GM04504 (cell line): ENCODE measurements at regions not wholly inside any gene's neighbourhood (a gene's known extent, or its start where the extent isn't known, plus 50 kb on each side); places are given as distances from the start of the nearest gene placed in this dataset.

Experiments
- DNase-seq: peaks from one replicate; pipeline ENCODE4 v3.0.0-alpha.2; 2012; ENCODE audit warnings: low read depth

- DNase-seq = no peak
Observed at GRCh38 chr13:76210262-76210661, 574.1 kb downstream of the LMO7 start.

DNA sequence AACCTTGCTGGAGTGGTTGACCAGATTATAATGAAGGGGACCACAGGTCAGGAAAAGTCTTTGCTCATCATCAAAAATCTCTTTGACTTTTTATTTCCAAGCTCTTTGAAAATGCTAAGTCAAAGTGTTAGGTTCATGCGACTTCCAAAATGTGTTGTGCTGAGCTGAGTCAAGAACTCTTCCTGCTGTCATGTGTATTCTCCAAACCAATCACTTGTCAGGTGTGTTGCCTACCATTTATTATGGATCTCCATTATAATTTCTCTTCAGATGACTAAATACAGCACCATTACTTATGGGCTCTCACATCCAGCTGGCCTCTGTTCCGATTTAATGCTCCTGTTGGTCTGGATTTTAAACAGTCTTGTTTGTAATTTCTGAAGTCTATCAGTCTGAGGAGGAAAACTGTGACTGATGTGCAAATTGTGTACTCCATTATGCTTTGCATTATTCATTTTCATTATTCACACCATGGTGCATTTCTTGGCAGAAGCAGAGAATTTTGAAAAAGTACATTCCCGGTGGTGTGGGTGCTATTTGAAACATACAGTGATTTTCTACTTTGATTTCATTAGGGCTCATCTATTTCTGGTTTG, 562.5 kb downstream of the LMO7 start:
- no peak for DNase-seq

DNA sequence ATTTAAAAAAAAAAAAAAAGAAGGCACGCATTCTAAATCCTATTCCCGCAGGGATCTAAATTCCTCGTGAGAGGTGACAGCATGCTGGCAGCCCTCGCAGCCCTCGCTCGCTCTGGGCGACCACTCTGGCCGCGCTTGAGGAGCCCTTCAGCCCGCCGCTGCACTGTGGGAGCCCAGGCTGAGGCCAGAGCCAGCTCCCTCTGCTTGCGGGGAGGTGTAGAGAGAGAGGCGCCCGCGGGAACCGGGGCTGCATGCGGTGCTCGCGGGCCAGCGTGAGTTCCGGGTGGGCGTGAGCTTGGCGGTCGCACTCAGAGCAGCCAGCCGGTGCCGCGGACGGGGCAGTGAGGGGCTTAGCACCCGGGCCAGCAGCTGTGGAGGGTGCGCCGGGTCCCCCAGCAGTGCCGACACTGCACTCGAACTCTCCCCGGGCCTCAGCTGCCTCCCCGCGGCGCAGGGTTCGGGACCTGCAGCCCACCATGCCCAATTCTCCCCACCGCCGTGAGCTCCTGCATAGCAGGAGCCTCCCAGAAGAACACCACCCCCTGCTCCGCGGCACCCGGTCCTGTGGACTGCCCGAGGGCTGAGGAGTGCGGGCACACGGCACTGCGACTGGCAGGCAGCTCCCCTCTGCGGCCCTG, 553.9 kb downstream of the LMO7 start:
- DNase-seq = no peak

- no peak for DNase-seq
Observed at GRCh38 chr13:76175961-76176725, 540.0 kb downstream of the LMO7 start.

DNA sequence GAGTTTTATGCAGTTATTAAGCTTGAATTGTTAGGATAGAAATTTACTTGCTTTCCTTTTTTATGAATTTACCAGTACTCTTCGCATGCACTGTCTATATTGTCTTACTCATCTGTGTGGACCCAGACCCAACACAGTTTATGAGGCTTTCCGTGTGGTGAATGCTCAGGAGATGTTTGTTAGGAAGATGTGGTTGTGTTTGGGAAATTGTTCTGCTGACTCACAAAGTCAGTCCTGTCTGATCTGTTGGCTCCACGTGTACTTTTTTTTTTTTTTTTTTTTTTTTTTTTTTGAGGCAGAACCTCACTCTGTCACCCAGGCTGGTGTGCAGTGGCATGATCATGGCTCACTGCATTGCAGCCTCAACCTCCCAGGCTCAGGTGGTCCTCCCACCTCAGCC, 532.5 kb downstream of the LMO7 start:
- DNase-seq = no peak

DNA sequence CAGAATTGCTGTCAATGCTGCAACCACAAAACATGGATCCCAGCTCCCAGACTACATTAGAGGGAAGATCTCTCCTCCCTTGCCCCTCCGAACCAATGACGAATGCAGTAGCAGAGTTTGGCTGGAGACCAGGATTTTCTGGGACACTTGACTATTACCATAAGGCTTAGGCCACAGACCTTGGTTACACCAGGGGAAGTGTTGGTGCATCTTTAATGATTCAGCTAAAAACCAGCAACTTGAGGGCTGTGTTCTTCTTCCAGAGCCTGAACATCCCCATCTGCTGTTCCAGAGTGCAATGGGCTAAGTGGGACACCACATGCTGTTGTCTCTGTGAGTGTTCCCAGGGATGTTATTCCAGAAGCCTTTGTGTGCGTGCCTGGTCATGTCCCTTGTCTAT, 528.2 kb downstream of the LMO7 start:
- no peak for DNase-seq

DNA sequence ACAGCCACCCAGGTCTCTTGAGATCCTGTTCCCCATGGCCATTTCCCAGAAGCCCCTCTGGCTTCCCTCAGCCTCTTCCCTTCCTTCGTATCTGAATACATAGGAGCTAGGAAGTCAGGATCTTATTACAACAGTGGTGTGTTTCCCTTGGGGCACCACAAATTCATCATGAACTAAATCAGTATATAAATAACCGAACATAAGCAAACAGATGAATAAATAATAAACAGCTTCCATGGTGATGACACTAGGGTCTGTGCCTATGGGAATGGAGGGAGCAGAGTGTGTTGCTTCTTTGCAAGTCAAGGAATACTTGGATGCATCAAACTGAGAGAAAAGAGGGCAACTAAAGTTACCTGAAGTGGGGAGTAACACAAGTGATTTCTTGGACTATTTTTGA, 527.6 kb downstream of the LMO7 start:
- no peak for DNase-seq

GRCh38 chr13:76160961-76161925, 525.1 kb downstream of the LMO7 start:
- DNase-seq = no peak

DNA sequence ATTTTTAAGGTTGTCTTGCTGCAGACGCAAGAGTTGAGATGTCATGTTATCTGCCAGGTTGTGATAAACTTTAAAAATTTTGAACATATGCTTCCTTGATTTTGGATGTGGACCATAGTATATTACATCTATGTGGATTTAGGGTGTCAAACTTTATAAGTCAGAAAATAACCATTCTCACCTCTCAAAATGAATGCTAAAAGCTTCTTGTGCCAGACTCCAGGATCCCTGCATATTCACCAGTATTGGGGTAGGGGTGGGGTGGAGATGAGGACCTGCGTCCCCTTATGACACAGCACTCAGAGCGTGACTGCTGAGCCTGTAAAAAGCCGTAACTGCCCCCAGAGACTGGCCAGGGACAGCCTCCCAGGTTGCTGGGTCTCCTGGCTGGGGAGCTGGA, 524.4 kb downstream of the LMO7 start:
- no peak for DNase-seq

GRCh38 chr13:76157926-76158325, 521.8 kb downstream of the LMO7 start:
- no peak for DNase-seq

DNA sequence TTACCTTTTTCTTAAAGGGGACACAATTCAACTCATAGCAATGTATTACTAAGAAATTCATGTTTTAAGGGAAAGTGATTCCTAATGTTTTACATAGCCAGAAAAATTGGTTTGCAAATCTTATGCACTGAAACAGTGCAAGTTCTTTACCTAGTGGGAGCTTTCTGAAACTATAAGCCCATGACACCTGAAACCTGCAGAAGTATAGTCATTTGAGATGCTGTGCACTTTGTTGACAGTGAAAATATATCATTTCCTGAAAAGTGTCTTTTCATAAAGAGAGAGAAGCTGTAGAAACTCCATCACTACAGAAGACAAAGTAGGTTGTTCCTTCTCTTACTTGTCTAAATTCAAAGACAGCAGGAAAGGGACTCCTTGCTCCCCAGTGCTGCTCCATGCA, 517.1 kb downstream of the LMO7 start:
- no peak for DNase-seq

- peak; percentile 52 for DNase-seq
Observed at GRCh38 chr13:76148926-76149325, 512.8 kb downstream of the LMO7 start.

- no peak for DNase-seq
Observed at GRCh38 chr13:76148374-76148773, 512.2 kb downstream of the LMO7 start.

- DNase-seq = no peak
Observed at GRCh38 chr13:76132532-76132931, 496.4 kb downstream of the LMO7 start.

DNA sequence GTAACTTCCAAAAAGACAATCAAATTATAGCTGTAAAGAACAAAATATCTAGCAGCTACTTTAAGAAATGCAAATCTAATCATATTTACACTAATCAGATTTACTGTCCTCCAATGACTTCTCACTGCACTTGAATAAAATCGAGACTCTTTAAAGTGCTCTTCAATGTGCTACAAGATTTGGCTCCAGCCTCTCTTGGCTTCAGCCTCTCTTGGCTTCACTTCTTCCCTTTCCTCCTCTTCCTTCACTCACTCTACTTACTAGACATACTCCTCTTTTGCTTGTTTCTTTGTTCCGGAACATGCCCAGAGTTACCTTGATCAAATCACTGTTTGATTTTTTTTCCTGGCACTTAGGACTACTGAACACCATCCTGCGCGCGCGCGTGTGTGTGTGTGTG, 495.4 kb downstream of the LMO7 start:
- DNase-seq = no peak

GRCh38 chr13:76129305-76130000, 493.3 kb downstream of the LMO7 start:
- no peak for DNase-seq

DNA sequence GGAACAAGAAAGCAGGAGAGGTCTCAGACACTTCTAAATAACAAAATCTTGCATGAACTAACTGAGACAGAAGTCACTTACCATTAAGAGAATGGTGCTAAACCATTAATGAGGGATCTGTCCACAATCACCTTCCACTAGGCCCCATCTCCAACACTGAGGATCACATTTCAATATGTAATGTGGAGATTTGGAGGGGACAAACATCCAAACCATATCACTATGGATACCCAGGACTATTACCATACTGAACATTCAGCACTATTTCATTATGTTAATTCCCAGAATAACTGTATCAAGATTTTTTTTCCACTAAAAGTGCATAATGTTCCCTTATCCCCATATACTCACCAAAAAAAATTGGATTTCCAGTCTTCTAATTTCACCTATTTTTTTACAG, 491.8 kb downstream of the LMO7 start:
- no peak for DNase-seq

GRCh38 chr13:76123548-76123947, 487.4 kb downstream of the LMO7 start:
- no peak for DNase-seq

GRCh38 chr13:76116751-76117360, 480.7 kb downstream of the LMO7 start:
- no peak for DNase-seq

- DNase-seq = no peak
Observed at GRCh38 chr13:76106763-76107162, 470.6 kb downstream of the LMO7 start.

DNA sequence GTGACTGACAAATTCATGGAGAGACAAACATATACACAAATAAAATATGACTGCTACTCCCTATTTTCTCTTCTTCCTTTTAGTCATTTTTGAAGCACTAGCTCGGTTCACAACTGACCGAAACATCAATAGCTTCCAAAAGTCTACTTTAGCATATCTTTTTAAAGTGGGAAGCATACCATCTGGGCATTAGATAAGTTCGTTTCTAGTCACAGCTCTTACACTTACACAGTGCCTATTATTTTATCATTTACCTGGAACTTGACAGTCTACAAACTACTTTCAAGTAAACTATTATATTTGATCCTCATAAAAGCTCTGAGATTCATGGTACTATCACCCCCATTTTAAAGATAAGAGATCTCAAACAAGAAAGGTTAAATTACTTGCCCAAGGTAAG, 458.5 kb downstream of the LMO7 start:
- DNase-seq = no peak
